RWPE1 (cell line): ENCODE measurements at regions not wholly inside any gene's neighbourhood (a gene's known extent, or its start where the extent isn't known, plus 50 kb on each side); places are given as distances from the start of the nearest gene placed in this dataset.

Experiments
- CTCF ChIA-PET: fragments of 350-600 bp; sonication (Branson Sonifier 250); formaldehyde crosslinking; extraction: SDS; loops from one replicate; lab custom pipeline; 2021; lab: Yijun Ruan, JAX
- POLR2A ChIA-PET: fragments of 400-600 bp; formaldehyde crosslinking; extraction: SDS; loops from one replicate; lab custom pipeline; 2020; ENCODE audit warnings: antibody characterized with exemption; ENCODE audit not compliant: low non-redundant PET; lab: Yijun Ruan, JAX
- DNase-seq: peaks from one replicate; pipeline ENCODE4 v3.0.0; 2012; ENCODE audit warnings: low spot score
- H3K27ac ChIP-seq: fragments of 450-650 bp; 2 replicates; pipeline ENCODE4 v1.5.1; 2017
- TF ChIP-seq, protein P1 (sequence below): fragments of 450-650 bp; conservative IDR thresholded peaks from 2 replicates; pipeline ENCODE4 v1.5.1; 2017; ENCODE audit warnings: low read depth, mild to moderate bottlenecking

DNA sequence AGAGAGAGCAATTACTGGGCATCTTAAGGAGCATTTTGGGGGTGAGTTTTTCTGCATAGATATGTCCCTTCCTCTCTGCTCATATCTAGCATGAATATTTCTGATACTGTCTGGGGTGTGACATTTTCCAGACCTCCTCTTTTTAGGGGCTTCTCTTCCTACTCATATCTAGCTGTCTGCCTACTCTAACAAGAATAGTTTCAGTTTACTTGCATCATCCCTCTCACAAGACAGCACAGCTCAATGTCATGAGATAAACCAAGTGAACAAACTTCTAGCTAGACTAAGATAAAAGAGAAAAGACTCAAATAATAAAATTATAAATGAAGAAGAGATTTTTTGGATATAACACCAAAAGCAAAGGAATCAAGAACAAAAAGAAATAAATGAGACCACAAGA is 419.5 kb upstream of the SORCS1 start:
- H3K27ac ChIP-seq = no peak overlapping the region
- ChIA-PET POLR2A (no interaction called here), CTCF (interaction anchor here (0.5 kb wide), 1 partner anchor 1344 kb away, joined by 3 read pairs; no protein-coding TSS in a partner anchor)
- DNase-seq = no peak
- TF ChIP-seq, protein P1, sequence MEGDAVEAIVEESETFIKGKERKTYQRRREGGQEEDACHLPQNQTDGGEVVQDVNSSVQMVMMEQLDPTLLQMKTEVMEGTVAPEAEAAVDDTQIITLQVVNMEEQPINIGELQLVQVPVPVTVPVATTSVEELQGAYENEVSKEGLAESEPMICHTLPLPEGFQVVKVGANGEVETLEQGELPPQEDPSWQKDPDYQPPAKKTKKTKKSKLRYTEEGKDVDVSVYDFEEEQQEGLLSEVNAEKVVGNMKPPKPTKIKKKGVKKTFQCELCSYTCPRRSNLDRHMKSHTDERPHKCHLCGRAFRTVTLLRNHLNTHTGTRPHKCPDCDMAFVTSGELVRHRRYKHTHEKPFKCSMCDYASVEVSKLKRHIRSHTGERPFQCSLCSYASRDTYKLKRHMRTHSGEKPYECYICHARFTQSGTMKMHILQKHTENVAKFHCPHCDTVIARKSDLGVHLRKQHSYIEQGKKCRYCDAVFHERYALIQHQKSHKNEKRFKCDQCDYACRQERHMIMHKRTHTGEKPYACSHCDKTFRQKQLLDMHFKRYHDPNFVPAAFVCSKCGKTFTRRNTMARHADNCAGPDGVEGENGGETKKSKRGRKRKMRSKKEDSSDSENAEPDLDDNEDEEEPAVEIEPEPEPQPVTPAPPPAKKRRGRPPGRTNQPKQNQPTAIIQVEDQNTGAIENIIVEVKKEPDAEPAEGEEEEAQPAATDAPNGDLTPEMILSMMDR = no peak

DNA sequence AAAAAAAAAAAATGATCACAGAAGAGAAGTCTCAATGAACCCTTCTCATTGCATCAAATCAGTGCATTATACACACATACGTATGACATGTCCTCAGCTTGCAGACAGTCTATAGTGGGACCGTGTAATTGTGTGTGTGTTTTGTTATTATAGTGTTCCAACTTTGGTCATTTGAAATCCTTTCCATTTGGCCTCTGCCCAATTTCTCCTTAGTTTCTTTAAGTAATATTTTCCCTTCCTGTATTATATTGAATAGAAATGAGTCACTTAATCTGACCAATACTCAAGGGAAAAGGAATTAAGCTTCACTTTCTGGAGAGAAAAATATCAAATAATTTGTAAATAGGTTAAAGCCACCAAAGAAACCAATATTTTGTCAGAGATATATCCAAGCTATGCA is 415.5 kb upstream of the SORCS1 start:
- ChIA-PET CTCF (interaction anchor here (0.7 kb wide), 1 partner anchor 1004 kb away, joined by 3 read pairs; no protein-coding TSS in a partner anchor), POLR2A (no interaction called here)
- DNase-seq = no peak
- TF ChIP-seq, protein P1 = no peak
- no peak overlapping the region for H3K27ac ChIP-seq

DNA sequence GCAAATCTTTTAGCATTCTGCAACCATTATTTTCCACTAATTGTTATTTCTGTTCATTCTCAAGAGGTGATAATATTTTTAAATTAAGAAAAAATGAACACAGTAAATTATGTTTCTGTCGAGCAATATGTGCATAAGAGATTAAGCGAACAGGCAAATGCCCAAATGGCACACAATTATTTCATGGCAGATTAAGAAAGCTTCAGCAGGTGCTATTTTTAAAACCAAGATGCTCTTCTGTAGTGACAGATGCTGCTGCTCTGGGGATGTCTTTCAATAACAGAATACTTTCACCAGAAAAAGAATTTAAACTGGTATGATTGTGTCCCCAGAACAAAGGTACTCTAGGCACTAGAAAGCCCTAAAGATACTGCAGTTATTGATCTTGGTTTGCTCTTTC is 412.7 kb upstream of the SORCS1 start:
- TF ChIP-seq, protein P1 = no peak
- no peak for DNase-seq
- POLR2A ChIA-PET = no interaction called here
- CTCF ChIA-PET = interaction anchor here (0.5 kb wide), 1 partner anchor 825 kb away, joined by 4 read pairs; no protein-coding TSS in a partner anchor
- H3K27ac ChIP-seq = no peak overlapping the region

DNA sequence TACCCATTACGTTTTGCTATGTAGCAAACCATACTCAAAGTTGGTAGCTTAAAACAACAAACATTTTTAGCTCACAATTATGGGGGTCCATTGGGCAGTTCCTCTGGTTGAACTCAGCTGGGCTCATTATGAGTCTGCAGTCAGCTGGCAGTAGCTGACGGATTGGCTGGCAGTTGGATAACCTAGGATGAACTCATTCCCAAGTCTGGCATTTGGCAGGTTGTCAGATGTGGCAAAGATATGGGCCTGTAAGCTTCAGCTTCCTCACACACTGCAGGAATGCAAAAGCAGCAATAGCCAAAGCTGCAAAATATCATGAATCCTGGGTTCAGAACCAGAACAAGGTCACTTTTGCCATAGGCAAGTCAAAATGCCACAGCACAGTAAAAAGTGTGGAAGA is 412.2 kb upstream of the SORCS1 start:
- DNase-seq = peak; percentile 5
- ChIA-PET POLR2A (no interaction called here), CTCF (no interaction called here)
- TF ChIP-seq, protein P1 = no peak
- no peak overlapping the region for H3K27ac ChIP-seq

DNA sequence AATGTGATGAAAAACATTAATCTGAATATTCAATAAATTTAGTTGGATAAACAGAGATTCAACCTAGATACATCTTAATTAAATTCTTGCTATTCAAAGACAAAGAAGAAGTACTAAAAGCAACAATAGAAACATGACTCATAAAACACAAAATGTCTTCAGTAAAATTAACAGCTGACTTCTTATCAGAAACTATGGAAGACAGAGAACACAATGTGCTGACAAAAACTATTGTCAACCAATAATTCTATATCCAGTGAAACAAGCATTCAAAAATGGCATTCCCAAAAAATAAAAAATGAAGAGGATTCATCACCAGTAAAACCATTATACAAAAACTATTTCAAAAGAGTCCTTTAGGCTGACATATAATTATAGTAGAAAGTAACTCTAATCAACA is 400.5 kb upstream of the SORCS1 start:
- TF ChIP-seq, protein P1 = no peak

DNA sequence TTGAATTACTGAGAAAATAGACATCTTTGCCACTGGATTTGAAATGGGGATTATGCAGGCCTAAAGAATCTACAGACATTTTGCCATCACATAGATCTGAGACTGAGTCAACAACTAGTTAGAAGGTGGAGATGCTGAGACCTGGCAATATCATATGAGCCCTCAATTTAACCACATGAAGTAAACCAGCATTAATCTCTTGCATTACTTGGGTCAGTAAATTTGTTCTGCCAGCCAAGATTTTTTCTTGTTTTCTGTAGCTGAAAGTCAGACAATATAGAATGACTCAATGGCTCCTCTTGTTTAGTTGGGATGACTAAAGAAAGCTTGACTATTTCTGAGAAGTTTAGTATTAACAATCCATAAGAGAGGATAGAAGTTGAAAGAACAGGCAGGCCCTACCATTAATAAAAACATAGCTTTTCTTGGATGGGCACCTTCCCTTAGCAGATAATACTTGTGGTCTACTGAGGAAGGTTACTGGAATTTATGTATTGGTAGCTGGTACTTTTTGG is 396.7 kb upstream of the SORCS1 start:
- no peak overlapping the region for H3K27ac ChIP-seq
- CTCF ChIA-PET = no interaction called here
- TF ChIP-seq, protein P1 = no peak
- POLR2A ChIA-PET = no interaction called here
- DNase-seq = no peak

More for the DNA sequence above, 400.5 kb upstream of the SORCS1 start:
- POLR2A ChIA-PET = no interaction called here
- CTCF ChIA-PET = no interaction called here
- no peak overlapping the region for H3K27ac ChIP-seq
- no peak for DNase-seq
